Brain microvascular endothelial cell (primary cell): ENCODE measurements at regions not wholly inside any gene's neighbourhood (a gene's known extent, or its start where the extent isn't known, plus 50 kb on each side); places are given as distances from the start of the nearest gene placed in this dataset.

Experiments used
- DNase-seq: peaks from one replicate; pipeline ENCODE4 v3.0.0-alpha.2; 2020
- H3K27ac ChIP-seq: fragments of 250-450 bp; sonication (Bioruptor Pico); 2 replicates; pipeline ENCODE4 v1.5.1; 2020; ENCODE audit warnings: mild to moderate bottlenecking, moderate library complexity
- H3K27me3 ChIP-seq: fragments of 250-450 bp; sonication (Bioruptor Pico); replicated peaks from 2 replicates; pipeline ENCODE4 v1.5.1; 2020; ENCODE audit warnings: mild to moderate bottlenecking
- H3K36me3 ChIP-seq: fragments of 250-450 bp; sonication (Bioruptor Pico); replicated peaks from 2 replicates; pipeline ENCODE4 v1.5.1; 2020; ENCODE audit warnings: mild to moderate bottlenecking
- H3K4me3 ChIP-seq: 2 replicates; pipeline ENCODE4 v1.5.1; 2011; ENCODE audit warnings: low read depth, mild to moderate bottlenecking, control low read depth, low read length, moderate library complexity
- CTCF ChIP-seq: IDR thresholded peaks from 2 replicates; pipeline ENCODE4 v1.5.1; 2011; ENCODE audit warnings: low read depth, mild to moderate bottlenecking, moderate library complexity, low read length, control low read depth, inconsistent platforms; ENCODE audit errors: missing control alignments
- in situ Hi-C: cut with HindIII; loops from 2 replicates; pipeline ENCODE4 v1.10.0; 2017; ENCODE audit warnings: low sequenced_read_pairs, low pct_ligation_motif_present

- Histone ChIP-seq H3K4me3 (no peak overlapping the region), H3K27ac (no peak overlapping the region), H3K36me3 (no peaks in the 10 kb centered on the region), H3K27me3 (no peaks in the 10 kb centered on the region)
- no peak for TF ChIP-seq CTCF
- in situ Hi-C loops: no loop called here
- DNase-seq: no peak
Measured at GRCh38 chr4:92112805-92113204, 191.0 kb upstream of the GRID2 start.

GRCh38 chr4:92120810-92121498 is 182.8 kb upstream of the GRID2 start:
- no peak for TF ChIP-seq CTCF
- Histone ChIP-seq H3K4me3 (no peak overlapping the region), H3K36me3 (no peaks in the 10 kb centered on the region), H3K27me3 (no peaks in the 10 kb centered on the region), H3K27ac (no peak overlapping the region)
- in situ Hi-C loops: no loop called here
- DNase-seq: no peak

- DNase-seq: no peak
- Histone ChIP-seq H3K4me3 (no peak overlapping the region), H3K27me3 (no peaks in the 10 kb centered on the region), H3K27ac (no peak overlapping the region), H3K36me3 (no peaks in the 10 kb centered on the region)
- in situ Hi-C loops: no loop called here
- no peak for TF ChIP-seq CTCF
Measured at GRCh38 chr4:92122911-92123310, 180.9 kb upstream of the GRID2 start.

- in situ Hi-C loops: no loop called here
- Histone ChIP-seq H3K27me3 (no peaks in the 10 kb centered on the region), H3K27ac (no peak overlapping the region), H3K4me3 (no peak overlapping the region), H3K36me3 (no peaks in the 10 kb centered on the region)
- DNase-seq: no peak
- TF ChIP-seq CTCF: no peak
Measured at GRCh38 chr4:92128676-92129075, 175.1 kb upstream of the GRID2 start.

- H3K36me3 ChIP-seq: no peaks in the 10 kb centered on the region
- TF ChIP-seq CTCF: no peak
- no peak overlapping the region for H3K27ac ChIP-seq
- no peak overlapping the region for H3K4me3 ChIP-seq
- no peaks in the 10 kb centered on the region for H3K27me3 ChIP-seq
- no peak for DNase-seq
- in situ Hi-C loops: no loop called here
Measured at GRCh38 chr4:92129408-92129994, 174.3 kb upstream of the GRID2 start.

GRCh38 chr4:92136434-92136833 is 167.3 kb upstream of the GRID2 start:
- no peak for TF ChIP-seq CTCF
- DNase-seq: no peak
- H3K36me3 ChIP-seq: no peaks in the 10 kb centered on the region
- in situ Hi-C loops: no loop called here
- no peak overlapping the region for H3K4me3 ChIP-seq
- H3K27me3 ChIP-seq: no peaks in the 10 kb centered on the region
- H3K27ac ChIP-seq: no peak overlapping the region
